Fibroblast of villous mesenchyme (primary cell): ENCODE measurements at regions not wholly inside any gene's neighbourhood (a gene's known extent, or its start where the extent isn't known, plus 50 kb on each side); places are given as distances from the start of the nearest gene placed in this dataset.
A peak's percentile ranks its signal among the peaks of the same experiment; 100 is the strongest.

Experiments used
- DNase-seq: peaks from one replicate; pipeline ENCODE4 v3.0.0-alpha.2; 2010; ENCODE audit warnings: low read depth
- H3K4me3 ChIP-seq: 2 replicates; pipeline ENCODE4 v1.5.1; 2011; ENCODE audit warnings: low read depth, mild to moderate bottlenecking, low read length
- TF ChIP-seq, protein P1 (sequence below): IDR thresholded peaks from 2 replicates; pipeline ENCODE4 v1.5.1; 2012; ENCODE audit warnings: low read depth, mild to moderate bottlenecking, low read length; ENCODE audit not compliant: insufficient read depth

DNA sequence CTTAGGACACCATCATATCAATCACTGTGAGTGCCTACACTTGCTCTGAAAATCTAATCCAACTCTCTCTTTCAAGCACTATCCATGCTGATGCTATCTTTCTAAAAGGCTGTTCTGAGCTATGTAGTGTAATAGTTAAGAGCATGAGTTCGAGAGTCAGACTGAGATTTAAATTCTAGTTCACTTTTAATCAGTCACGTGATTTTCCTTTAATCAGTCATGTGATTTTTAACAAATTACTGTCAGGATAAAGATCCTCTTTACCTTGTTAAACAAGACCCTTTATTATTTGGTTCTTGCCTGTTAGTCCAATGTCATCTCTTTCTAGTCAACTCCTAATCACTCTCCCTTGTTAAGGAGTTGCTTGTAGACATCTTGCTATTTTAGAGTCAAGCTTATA, 653.0 kb downstream of the RPL10L start:
- TF ChIP-seq, protein P1, sequence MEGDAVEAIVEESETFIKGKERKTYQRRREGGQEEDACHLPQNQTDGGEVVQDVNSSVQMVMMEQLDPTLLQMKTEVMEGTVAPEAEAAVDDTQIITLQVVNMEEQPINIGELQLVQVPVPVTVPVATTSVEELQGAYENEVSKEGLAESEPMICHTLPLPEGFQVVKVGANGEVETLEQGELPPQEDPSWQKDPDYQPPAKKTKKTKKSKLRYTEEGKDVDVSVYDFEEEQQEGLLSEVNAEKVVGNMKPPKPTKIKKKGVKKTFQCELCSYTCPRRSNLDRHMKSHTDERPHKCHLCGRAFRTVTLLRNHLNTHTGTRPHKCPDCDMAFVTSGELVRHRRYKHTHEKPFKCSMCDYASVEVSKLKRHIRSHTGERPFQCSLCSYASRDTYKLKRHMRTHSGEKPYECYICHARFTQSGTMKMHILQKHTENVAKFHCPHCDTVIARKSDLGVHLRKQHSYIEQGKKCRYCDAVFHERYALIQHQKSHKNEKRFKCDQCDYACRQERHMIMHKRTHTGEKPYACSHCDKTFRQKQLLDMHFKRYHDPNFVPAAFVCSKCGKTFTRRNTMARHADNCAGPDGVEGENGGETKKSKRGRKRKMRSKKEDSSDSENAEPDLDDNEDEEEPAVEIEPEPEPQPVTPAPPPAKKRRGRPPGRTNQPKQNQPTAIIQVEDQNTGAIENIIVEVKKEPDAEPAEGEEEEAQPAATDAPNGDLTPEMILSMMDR: no peak
- H3K4me3 ChIP-seq: no peak overlapping the region
- no peak for DNase-seq

DNA sequence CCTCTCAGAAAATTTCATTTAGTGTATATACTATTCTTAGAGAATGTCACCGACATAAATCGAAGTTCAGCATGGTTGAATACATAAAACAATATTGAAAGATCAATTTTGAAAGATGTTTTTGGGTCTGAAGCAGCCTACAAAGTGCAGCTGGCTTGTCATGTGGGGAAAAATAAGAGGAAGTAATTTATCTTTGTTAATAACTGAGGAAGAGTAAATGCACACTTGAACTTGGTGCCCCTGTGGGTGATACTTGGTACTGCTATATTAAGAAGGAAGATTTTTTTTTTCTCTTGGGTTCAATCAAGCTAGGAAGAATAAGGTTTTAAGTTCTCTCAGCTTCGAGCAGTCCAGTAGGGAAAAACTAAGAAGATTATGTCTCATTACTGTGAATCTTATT, 661.3 kb downstream of the RPL10L start:
- no peak for DNase-seq
- no peak overlapping the region for H3K4me3 ChIP-seq
- TF ChIP-seq, protein P1: peak; percentile 26

DNA sequence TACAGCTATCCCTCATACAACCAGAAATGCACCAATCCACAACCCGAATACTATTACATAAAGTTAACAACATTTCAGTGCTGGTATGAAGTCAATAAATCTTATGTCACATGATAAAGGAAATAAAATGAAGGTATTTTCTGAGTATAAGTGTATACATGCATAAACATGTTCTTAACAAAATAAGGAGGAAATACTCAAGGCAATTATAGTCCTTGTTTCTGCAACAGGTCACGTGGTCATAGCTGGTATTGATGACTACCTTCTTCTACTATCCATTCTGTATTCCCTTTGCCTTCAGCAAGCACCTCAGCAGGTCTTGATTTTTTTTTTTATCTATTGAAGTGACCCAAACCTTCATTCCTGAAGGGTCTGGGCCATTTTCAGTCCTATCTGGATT, 675.6 kb downstream of the RPL10L start:
- TF ChIP-seq, protein P1: no peak
- H3K4me3 ChIP-seq: no peak overlapping the region
- no peak for DNase-seq

DNA sequence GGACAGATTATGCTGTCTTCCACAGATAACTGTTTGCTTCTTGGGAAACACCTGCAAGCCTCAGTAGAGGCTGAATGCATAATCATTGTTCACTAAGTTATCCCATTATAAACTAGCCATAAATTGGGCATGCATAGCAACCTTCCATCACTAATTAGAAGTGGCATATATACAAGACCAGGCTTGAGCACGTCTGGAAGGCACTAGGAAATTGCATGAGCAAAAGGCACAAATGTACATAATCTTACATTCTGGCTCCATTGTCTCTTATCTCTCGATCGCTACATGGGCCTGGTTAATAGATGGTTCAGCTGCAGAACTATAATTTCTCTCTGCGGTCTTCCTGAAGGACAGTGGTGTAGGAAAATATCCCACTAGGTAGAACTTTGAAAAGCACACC, 679.2 kb downstream of the RPL10L start:
- DNase-seq: no peak
- H3K4me3 ChIP-seq: no peak overlapping the region
- TF ChIP-seq, protein P1: no peak

DNA sequence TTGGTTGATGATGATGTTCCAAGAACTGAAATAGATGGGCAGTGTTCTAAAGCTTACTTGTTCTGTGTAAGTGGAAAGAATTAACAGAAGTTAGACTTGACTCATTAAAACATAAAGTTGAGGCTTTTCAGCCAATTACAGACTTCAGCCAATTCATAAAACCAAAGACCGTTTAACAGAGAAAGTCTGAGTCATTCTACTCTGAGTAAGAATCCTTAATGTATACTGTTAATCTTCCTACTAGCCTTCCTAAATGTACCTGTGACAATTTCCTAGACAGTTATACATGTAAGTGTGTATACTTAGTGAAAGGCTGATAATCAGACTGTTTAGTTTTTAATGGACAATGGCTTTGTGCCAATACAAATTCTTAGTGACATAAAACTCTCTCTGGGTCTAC, 681.0 kb downstream of the RPL10L start:
- no peak overlapping the region for H3K4me3 ChIP-seq
- TF ChIP-seq, protein P1: no peak
- DNase-seq: no peak

DNA sequence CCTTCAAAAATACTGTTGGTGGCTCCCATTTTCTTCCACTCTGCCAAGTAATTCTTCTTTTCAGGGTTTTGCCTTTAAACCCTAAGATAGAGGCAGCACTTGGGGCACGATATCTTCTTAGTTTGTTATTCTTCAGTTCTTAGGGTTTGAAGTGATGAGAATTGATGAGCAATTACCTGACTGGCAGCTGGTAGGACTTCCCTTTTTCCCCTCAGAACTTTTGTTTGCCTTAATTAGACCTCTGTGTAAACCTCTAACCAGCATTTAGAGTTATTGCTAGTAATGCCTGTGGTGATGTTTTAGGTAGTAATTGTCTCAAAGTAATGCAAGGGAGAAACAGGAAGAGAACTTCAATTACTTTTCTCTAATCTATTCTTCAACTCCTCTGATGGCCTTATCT, 683.5 kb downstream of the RPL10L start:
- DNase-seq: no peak
- TF ChIP-seq, protein P1: no peak
- H3K4me3 ChIP-seq: no peak overlapping the region

DNA sequence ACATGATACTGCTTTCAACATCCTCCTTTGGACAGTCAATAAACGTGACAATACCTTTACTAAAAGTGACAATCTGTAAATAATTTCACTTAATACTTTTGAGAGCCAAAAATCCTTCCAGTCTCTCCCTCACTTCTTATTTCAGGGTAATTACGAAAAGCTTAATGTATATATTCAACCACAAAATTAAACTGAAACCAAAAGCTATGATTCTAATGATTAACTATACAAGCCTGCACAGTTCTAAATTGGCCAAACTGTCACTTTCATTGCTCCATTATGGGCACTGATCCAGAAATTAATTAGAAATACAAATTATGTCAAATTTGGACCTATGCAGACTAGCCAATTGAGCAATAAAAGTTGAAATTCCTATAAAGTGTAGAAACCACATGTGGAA, 696.5 kb upstream of the MIS18BP1 start:
- TF ChIP-seq, protein P1: no peak
- H3K4me3 ChIP-seq: no peak overlapping the region
- no peak for DNase-seq
